ENCODE measurements at regions not wholly inside any gene's neighbourhood (a gene's known extent, or its start where the extent isn't known, plus 50 kb on each side); places are given as distances from the start of the nearest gene placed in this dataset.

- TF ChIP-seq EP300 (conservative IDR thresholded peaks at IDR 0.05; ENCODE audit: poor library complexity, severe bottlenecking) (no peak), TAF1 (IDR thresholded peaks at IDR 0.05; ENCODE audit: low read depth) (no peak), EZH2 (IDR thresholded peaks at IDR 0.05; ENCODE audit: borderline replicate concordance, insufficient read depth, low read length, poor library complexity, severe bottlenecking) (no peak), POLR2AphosphoS5 (IDR thresholded peaks at IDR 0.05) (no peak), MXI1 (conservative IDR thresholded peaks at IDR 0.05; ENCODE audit: poor library complexity, severe bottlenecking) (no peak), CTCF (IDR thresholded peaks at IDR 0.05; ENCODE audit: poor library complexity, severe bottlenecking) (no peak), REST (IDR thresholded peaks at IDR 0.05; ENCODE audit: borderline replicate concordance) (no peak), SMC3 (conservative IDR thresholded peaks at IDR 0.05; ENCODE audit: poor library complexity) (no peak), RAD21 (conservative IDR thresholded peaks at IDR 0.05) (no peak)
- no peak overlapping the region for H3K4me2 ChIP-seq (ENCODE audit: low read length)
- H3K36me3 ChIP-seq (ENCODE audit: insufficient read depth, low read length) = no peaks in the 10 kb centered on the region
- H3F3A ChIP-seq (ENCODE audit: insufficient read depth, low read length, poor library complexity, severe bottlenecking) = peaks cover 3% of the 10 kb centered on the region
- H2AFZ ChIP-seq (ENCODE audit: low read depth, low read length) = no peak overlapping the region
- no peak overlapping the region for H3K4me3 ChIP-seq (ENCODE audit: low read length)
- no peaks in the 10 kb centered on the region for H3K27me3 ChIP-seq (ENCODE audit: insufficient read depth, low read depth, low read length)
- H3K79me2 ChIP-seq (replicated peaks; ENCODE audit: insufficient read depth, low read length) = no peaks in the 10 kb centered on the region
- no peaks in the 10 kb centered on the region for H3K9me2 ChIP-seq (ENCODE audit: insufficient read depth, low read length)
- no peak overlapping the region for H3K27ac ChIP-seq (ENCODE audit: low read length)
- no peaks in the 10 kb centered on the region for H4K20me1 ChIP-seq (ENCODE audit: insufficient read depth)
- H3K9me3 ChIP-seq (ENCODE audit: low read length) = no peaks in the 10 kb centered on the region
- H3K9ac ChIP-seq (ENCODE audit: low read length) = no peak overlapping the region
Measured at GRCh38 chr12:41935911-41936310, 208.8 kb downstream of the GXYLT1 start.

GRCh38 chr12:41932470-41932991 is 212.1 kb downstream of the GXYLT1 start:
- H3K27me3 ChIP-seq (ENCODE audit: insufficient read depth, low read depth, low read length) = no peaks in the 10 kb centered on the region

More at GRCh38 chr12:41932470-41932991, 212.1 kb downstream of the GXYLT1 start:
- no peaks in the 10 kb centered on the region for H4K20me1 ChIP-seq (ENCODE audit: insufficient read depth)
- no peak overlapping the region for H3K27ac ChIP-seq (ENCODE audit: low read length)
- H3K9ac ChIP-seq (ENCODE audit: low read length) = no peak overlapping the region
- no peak overlapping the region for H3K4me3 ChIP-seq (ENCODE audit: low read length)
- H2AFZ ChIP-seq (ENCODE audit: low read depth, low read length) = no peak overlapping the region
- H3K9me2 ChIP-seq (ENCODE audit: insufficient read depth, low read length) = no peaks in the 10 kb centered on the region
- H3F3A ChIP-seq (ENCODE audit: insufficient read depth, low read length, poor library complexity, severe bottlenecking) = peaks cover 3% of the 10 kb centered on the region
- TF ChIP-seq POLR2AphosphoS5 (IDR thresholded peaks at IDR 0.05) = no peak
- TF ChIP-seq EZH2 (IDR thresholded peaks at IDR 0.05; ENCODE audit: borderline replicate concordance, insufficient read depth, low read length, poor library complexity, severe bottlenecking) = no peak
- H3K79me2 ChIP-seq (replicated peaks; ENCODE audit: insufficient read depth, low read length) = no peaks in the 10 kb centered on the region
- no peaks in the 10 kb centered on the region for H3K9me3 ChIP-seq (ENCODE audit: low read length)
- no peaks in the 10 kb centered on the region for H3K36me3 ChIP-seq (ENCODE audit: insufficient read depth, low read length)
- H3K4me2 ChIP-seq (ENCODE audit: low read length) = no peak overlapping the region

Measured in neural cell (in vitro differentiated cells).